ENCODE measurements at regions not wholly inside any gene's neighbourhood (a gene's known extent, or its start where the extent isn't known, plus 50 kb on each side); places are given as distances from the start of the nearest gene placed in this dataset.

- no peak for TF ChIP-seq CTCF (IDR thresholded peaks at IDR 0.05; ENCODE audit: insufficient read depth, low read length)
- TF ChIP-seq GABPA (IDR thresholded peaks at IDR 0.05; ENCODE audit: low read depth): no peak
- TF ChIP-seq POLR2AphosphoS5 (IDR thresholded peaks at IDR 0.05; ENCODE audit: low read depth): no peak
- TF ChIP-seq, protein P1, sequence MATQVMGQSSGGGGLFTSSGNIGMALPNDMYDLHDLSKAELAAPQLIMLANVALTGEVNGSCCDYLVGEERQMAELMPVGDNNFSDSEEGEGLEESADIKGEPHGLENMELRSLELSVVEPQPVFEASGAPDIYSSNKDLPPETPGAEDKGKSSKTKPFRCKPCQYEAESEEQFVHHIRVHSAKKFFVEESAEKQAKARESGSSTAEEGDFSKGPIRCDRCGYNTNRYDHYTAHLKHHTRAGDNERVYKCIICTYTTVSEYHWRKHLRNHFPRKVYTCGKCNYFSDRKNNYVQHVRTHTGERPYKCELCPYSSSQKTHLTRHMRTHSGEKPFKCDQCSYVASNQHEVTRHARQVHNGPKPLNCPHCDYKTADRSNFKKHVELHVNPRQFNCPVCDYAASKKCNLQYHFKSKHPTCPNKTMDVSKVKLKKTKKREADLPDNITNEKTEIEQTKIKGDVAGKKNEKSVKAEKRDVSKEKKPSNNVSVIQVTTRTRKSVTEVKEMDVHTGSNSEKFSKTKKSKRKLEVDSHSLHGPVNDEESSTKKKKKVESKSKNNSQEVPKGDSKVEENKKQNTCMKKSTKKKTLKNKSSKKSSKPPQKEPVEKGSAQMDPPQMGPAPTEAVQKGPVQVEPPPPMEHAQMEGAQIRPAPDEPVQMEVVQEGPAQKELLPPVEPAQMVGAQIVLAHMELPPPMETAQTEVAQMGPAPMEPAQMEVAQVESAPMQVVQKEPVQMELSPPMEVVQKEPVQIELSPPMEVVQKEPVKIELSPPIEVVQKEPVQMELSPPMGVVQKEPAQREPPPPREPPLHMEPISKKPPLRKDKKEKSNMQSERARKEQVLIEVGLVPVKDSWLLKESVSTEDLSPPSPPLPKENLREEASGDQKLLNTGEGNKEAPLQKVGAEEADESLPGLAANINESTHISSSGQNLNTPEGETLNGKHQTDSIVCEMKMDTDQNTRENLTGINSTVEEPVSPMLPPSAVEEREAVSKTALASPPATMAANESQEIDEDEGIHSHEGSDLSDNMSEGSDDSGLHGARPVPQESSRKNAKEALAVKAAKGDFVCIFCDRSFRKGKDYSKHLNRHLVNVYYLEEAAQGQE (IDR thresholded peaks at IDR 0.05; ENCODE audit: insufficient replicate concordance, low read depth): no peak
Measured at GRCh38 chr22:48361099-48361639, 1466.5 kb downstream of the BRD1 start.

Data from HL-60 (cell line).